NOMO-1 treated with dmso at 0.1 percent for 144 hours (cell line): ENCODE measurements at regions not wholly inside any gene's neighbourhood (a gene's known extent, or its start where the extent isn't known, plus 50 kb on each side); places are given as distances from the start of the nearest gene placed in this dataset.

ENCODE experiments used
- DNase-seq: peaks from one replicate; lab custom pipeline; 2025; ENCODE audit not compliant: unreplicated experiment; lab: John Stamatoyannopoulos, UW

GRCh38 chr13:105658431-105658830 lies 877.0 kb downstream of the EFNB2 start:
- no peak for DNase-seq

- DNase-seq, result no peak
Observed at GRCh38 chr13:105655046-105655445, 880.4 kb downstream of the EFNB2 start.

GRCh38 chr13:105643966-105644365 lies 891.5 kb downstream of the EFNB2 start:
- DNase-seq, result no peak

- DNase-seq, result no peak
Observed at GRCh38 chr13:105642511-105642958, 892.9 kb downstream of the EFNB2 start.

GRCh38 chr13:105641121-105641520 lies 894.3 kb downstream of the EFNB2 start:
- DNase-seq, result no peak

GRCh38 chr13:105638426-105638825 lies 897.0 kb downstream of the EFNB2 start:
- no peak for DNase-seq

GRCh38 chr13:105634059-105634458 lies 901.4 kb downstream of the EFNB2 start:
- no peak for DNase-seq

- DNase-seq, result no peak
Observed at GRCh38 chr13:105630431-105630830, 905.0 kb downstream of the EFNB2 start.

- no peak for DNase-seq
Observed at GRCh38 chr13:105627270-105627669, 908.2 kb downstream of the EFNB2 start.

- DNase-seq, result peak; percentile 1
Observed at GRCh38 chr13:105625691-105626090, 909.8 kb downstream of the EFNB2 start.

GRCh38 chr13:105616333-105617075 lies 919.0 kb downstream of the EFNB2 start:
- no peak for DNase-seq

- DNase-seq, result no peak
Observed at GRCh38 chr13:105612541-105612940, 922.9 kb downstream of the EFNB2 start.

- DNase-seq, result no peak
Observed at GRCh38 chr13:105611424-105611823, 924.0 kb downstream of the EFNB2 start.

- DNase-seq, result no peak
Observed at GRCh38 chr13:105608104-105608503, 927.4 kb downstream of the EFNB2 start.

GRCh38 chr13:105607426-105607825 lies 928.0 kb downstream of the EFNB2 start:
- no peak for DNase-seq

GRCh38 chr13:105607016-105607415 lies 928.4 kb downstream of the EFNB2 start:
- DNase-seq, result no peak

GRCh38 chr13:105602956-105603670 lies 932.3 kb downstream of the EFNB2 start:
- no peak for DNase-seq

- DNase-seq, result no peak
Observed at GRCh38 chr13:105599477-105600037, 935.9 kb downstream of the EFNB2 start.

GRCh38 chr13:105598529-105598928 lies 936.9 kb downstream of the EFNB2 start:
- DNase-seq, result no peak

- DNase-seq, result no peak
Observed at GRCh38 chr13:105597573-105597972, 937.9 kb downstream of the EFNB2 start.

- peak; percentile 13 for DNase-seq
Observed at GRCh38 chr13:105595471-105595870, 940.0 kb downstream of the EFNB2 start.

- DNase-seq, result no peak
Observed at GRCh38 chr13:105591277-105591676, 944.2 kb downstream of the EFNB2 start.
